ENCODE measurements at regions not wholly inside any gene's neighbourhood (a gene's known extent, or its start where the extent isn't known, plus 50 kb on each side); places are given as distances from the start of the nearest gene placed in this dataset.

DNA sequence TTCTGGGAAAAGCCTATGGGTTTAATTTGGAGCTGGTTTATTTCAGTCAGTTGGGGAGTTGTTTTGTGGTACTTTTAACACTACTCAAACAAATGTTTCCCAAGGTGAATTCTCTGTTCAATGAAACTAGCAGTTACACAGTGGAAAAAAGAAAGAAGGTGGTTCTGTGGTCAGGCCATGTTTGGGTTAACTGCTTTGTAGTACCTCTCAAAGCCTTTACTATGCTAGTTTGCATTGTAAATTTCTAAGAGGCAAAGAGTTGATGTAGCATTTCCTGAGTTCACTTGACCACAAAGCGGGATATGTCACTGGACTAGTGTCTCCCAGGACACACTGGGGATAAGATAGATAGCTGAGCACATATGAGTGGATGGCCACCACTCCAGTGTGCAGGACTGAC is 145.4 kb downstream of the KIF20B start:
- Histone ChIP-seq H2AK5ac (ENCODE audit: low read depth, low read length) (no peak overlapping the region), H3K4ac (ENCODE audit: low read length) (no peak overlapping the region), H4K8ac (ENCODE audit: low read depth, low read length) (no peak overlapping the region), H3K9ac (ENCODE audit: low read depth, low read length, poor library complexity) (no peak overlapping the region), H2BK12ac (ENCODE audit: low read length) (no peak overlapping the region), H2BK120ac (ENCODE audit: low read depth, low read length) (no peak overlapping the region), H3K4me3 (ENCODE audit: low read length in 2 of 2) (no peak overlapping the region), H3K23ac (ENCODE audit: low read depth, low read length, poor library complexity) (no peak overlapping the region), H3K14ac (ENCODE audit: low read length) (no peak overlapping the region), H3K9me3 (replicated peaks in 1 of 2; ENCODE audit: control insufficient read depth in 2 of 2, insufficient read depth in 1 of 2, low read depth in 1 of 2, low read length in 2 of 2) (no peaks in the 10 kb centered on the region), H3K18ac (ENCODE audit: low read length) (no peak overlapping the region), H3K36me3 (replicated peaks in 1 of 2; ENCODE audit: control insufficient read depth in 2 of 2, insufficient read depth in 2 of 2, low read length in 2 of 2) (no peaks in the 10 kb centered on the region), H3K4me2 (ENCODE audit: insufficient read depth, low read length, poor library complexity, severe bottlenecking) (no peak overlapping the region), H3K4me1 (ENCODE audit: control insufficient read depth in 2 of 2, insufficient read depth in 1 of 2, low read depth in 1 of 2, low read length in 2 of 2) (no peaks in the 10 kb centered on the region), H4K91ac (ENCODE audit: low read depth, low read length, poor library complexity) (no peak overlapping the region), H3K79me1 (ENCODE audit: low read depth, low read length) (no peaks in the 10 kb centered on the region), H2BK5ac (ENCODE audit: low read length) (no peak overlapping the region), H3K27ac (replicated peaks; ENCODE audit: low read length) (no peak overlapping the region), H3K27me3 (ENCODE audit: control insufficient read depth in 3 of 3, insufficient read depth in 3 of 3, low read depth in 1 of 3, low read length in 3 of 3) (no peaks in the 10 kb centered on the region), H2AFZ (ENCODE audit: low read length) (no peak overlapping the region), H2BK15ac (ENCODE audit: low read length) (no peak overlapping the region)
- WGBS, 2 donors (ENCODE audit: extremely low coverage in 2 of 2, insufficient read length in 2 of 2, insufficient replicate concordance in 1 of 2) = no CpG with 5 or more reads among the region's 1 CpG
- DNase-seq (ENCODE audit: low spot score) = no peak

DNA sequence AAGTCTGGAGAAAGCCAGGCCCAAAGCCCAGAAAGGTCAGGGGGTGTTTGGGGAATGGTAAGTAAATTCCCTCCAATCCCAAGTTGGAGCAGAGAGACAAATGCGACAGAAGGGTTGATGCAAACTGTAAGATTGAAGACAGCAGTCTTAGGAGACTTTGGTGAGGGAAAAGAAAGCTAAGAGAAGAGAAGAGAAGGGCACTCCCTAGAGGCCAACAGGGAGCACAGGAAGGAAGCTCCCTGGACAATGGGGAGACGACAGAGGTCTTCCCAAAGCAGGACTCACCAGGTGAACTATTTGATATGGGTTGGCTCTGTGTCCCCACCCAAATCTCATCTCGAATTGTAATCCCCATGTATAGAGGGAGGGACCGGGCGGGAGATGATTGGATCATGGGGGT is 151.5 kb downstream of the KIF20B start:
- no peak overlapping the region for H2BK12ac ChIP-seq (ENCODE audit: low read length)
- H3K27ac ChIP-seq (replicated peaks; ENCODE audit: low read length) = no peak overlapping the region
- no peak overlapping the region for H2AK5ac ChIP-seq (ENCODE audit: low read depth, low read length)
- no peaks in the 10 kb centered on the region for H3K4me1 ChIP-seq (ENCODE audit: control insufficient read depth in 2 of 2, insufficient read depth in 1 of 2, low read depth in 1 of 2, low read length in 2 of 2)
- no peak for DNase-seq (ENCODE audit: low spot score)
- H3K14ac ChIP-seq (ENCODE audit: low read length) = no peak overlapping the region
- no peak overlapping the region for H4K8ac ChIP-seq (ENCODE audit: low read depth, low read length)
- H2BK15ac ChIP-seq (ENCODE audit: low read length) = no peak overlapping the region
- H2BK120ac ChIP-seq (ENCODE audit: low read depth, low read length) = no peak overlapping the region
- H3K9me3 ChIP-seq (replicated peaks in 1 of 2; ENCODE audit: control insufficient read depth in 2 of 2, insufficient read depth in 1 of 2, low read depth in 1 of 2, low read length in 2 of 2) = no peaks in the 10 kb centered on the region
- H2AFZ ChIP-seq (ENCODE audit: low read length) = no peak overlapping the region
- no peak overlapping the region for H3K23ac ChIP-seq (ENCODE audit: low read depth, low read length, poor library complexity)
- no peaks in the 10 kb centered on the region for H3K36me3 ChIP-seq (replicated peaks in 1 of 2; ENCODE audit: control insufficient read depth in 2 of 2, insufficient read depth in 2 of 2, low read length in 2 of 2)
- H3K18ac ChIP-seq (ENCODE audit: low read length) = no peak overlapping the region
- H3K27me3 ChIP-seq (ENCODE audit: control insufficient read depth in 3 of 3, insufficient read depth in 3 of 3, low read depth in 1 of 3, low read length in 3 of 3) = no peaks in the 10 kb centered on the region
- H3K4ac ChIP-seq (ENCODE audit: low read length) = no peak overlapping the region
- H2BK5ac ChIP-seq (ENCODE audit: low read length) = no peak overlapping the region
- H3K4me3 ChIP-seq (ENCODE audit: low read length in 2 of 2) = no peak overlapping the region
- WGBS, 2 donors (ENCODE audit: extremely low coverage in 2 of 2, insufficient read length in 2 of 2, insufficient replicate concordance in 1 of 2) = no CpG with 5 or more reads among the region's 5 CpGs
- no peak overlapping the region for H3K9ac ChIP-seq (ENCODE audit: low read depth, low read length, poor library complexity)
- no peak overlapping the region for H3K4me2 ChIP-seq (ENCODE audit: insufficient read depth, low read length, poor library complexity, severe bottlenecking)
- H4K91ac ChIP-seq (ENCODE audit: low read depth, low read length, poor library complexity) = no peak overlapping the region
- no peaks in the 10 kb centered on the region for H3K79me1 ChIP-seq (ENCODE audit: low read depth, low read length)

DNA sequence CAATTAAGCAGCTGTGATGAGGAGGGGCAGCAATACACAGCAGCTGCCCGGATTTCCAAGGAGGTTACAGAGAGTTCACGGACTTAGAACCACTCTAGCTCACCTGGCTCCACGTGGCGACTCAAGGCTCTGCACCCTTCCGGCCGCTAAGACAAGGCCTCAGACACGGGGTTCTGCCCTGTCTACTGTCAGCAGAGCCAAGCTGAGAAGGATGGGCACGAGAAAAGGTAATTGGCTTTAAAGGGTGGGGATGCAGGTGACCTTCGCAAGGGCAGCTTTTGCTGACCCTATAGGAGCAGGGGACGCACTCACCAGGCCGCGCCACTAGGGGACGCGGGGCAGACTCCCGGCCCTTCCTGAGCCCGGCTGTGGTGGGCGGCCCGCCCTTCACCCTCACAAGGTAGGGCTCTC is 152.4 kb downstream of the KIF20B start:
- Histone ChIP-seq H2BK5ac (ENCODE audit: low read length) (no peak overlapping the region), H3K36me3 (replicated peaks in 1 of 2; ENCODE audit: control insufficient read depth in 2 of 2, insufficient read depth in 2 of 2, low read length in 2 of 2) (no peaks in the 10 kb centered on the region), H3K27me3 (ENCODE audit: control insufficient read depth in 3 of 3, insufficient read depth in 3 of 3, low read depth in 1 of 3, low read length in 3 of 3) (no peaks in the 10 kb centered on the region), H3K79me1 (ENCODE audit: low read depth, low read length) (no peaks in the 10 kb centered on the region), H3K9me3 (replicated peaks in 1 of 2; ENCODE audit: control insufficient read depth in 2 of 2, insufficient read depth in 1 of 2, low read depth in 1 of 2, low read length in 2 of 2) (no peaks in the 10 kb centered on the region), H3K27ac (replicated peaks; ENCODE audit: low read length) (no peak overlapping the region), H3K4me2 (ENCODE audit: insufficient read depth, low read length, poor library complexity, severe bottlenecking) (no peak overlapping the region), H3K23ac (ENCODE audit: low read depth, low read length, poor library complexity) (peak overlapping the region; percentile 47), H3K4me1 (ENCODE audit: control insufficient read depth in 2 of 2, insufficient read depth in 1 of 2, low read depth in 1 of 2, low read length in 2 of 2) (no peaks in the 10 kb centered on the region), H3K14ac (ENCODE audit: low read length) (no peak overlapping the region), H3K4ac (ENCODE audit: low read length) (no peak overlapping the region), H3K18ac (ENCODE audit: low read length) (no peak overlapping the region), H3K4me3 (ENCODE audit: low read length in 2 of 2) (no peak overlapping the region), H2AFZ (ENCODE audit: low read length) (no peak overlapping the region), H2AK5ac (ENCODE audit: low read depth, low read length) (no peak overlapping the region), H2BK120ac (ENCODE audit: low read depth, low read length) (no peak overlapping the region), H2BK15ac (ENCODE audit: low read length) (no peak overlapping the region), H4K91ac (ENCODE audit: low read depth, low read length, poor library complexity) (no peak overlapping the region), H4K8ac (ENCODE audit: low read depth, low read length) (no peak overlapping the region), H3K9ac (ENCODE audit: low read depth, low read length, poor library complexity) (no peak overlapping the region), H2BK12ac (ENCODE audit: low read length) (no peak overlapping the region)
- no CpG with 5 or more reads among the region's 18 CpGs for WGBS, 2 donors (ENCODE audit: extremely low coverage in 2 of 2, insufficient read length in 2 of 2, insufficient replicate concordance in 1 of 2)
- no peak for DNase-seq (ENCODE audit: low spot score)

DNA sequence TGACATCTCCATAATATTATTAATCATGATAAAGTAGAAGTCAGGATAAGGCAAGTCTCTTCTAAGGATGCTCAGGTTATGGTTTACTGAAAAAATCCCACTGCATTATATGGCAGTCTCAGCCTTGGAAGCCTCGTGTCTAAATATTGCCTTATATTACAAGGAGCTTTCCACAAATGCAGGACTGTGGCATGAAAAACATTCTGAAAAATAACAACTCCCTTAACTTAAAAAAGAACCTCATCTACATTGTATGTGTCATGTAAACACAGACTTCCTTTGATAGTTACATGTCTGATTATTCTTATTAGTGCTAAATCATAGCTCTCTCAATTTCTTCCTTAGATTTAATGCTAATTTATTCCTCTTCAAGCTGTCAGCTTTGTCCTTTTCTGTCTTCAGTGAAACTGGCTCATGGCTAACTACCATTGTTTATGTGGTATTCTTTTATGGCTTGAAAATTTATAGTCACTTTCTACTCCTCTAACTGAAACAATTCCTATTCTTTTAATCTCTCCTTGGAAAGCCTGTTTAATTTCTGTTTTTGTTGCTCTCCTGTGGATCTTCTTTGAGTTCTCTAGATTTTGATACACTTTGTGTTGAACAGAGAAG is 156.1 kb downstream of the KIF20B start:
- H3K4me2 ChIP-seq (ENCODE audit: insufficient read depth, low read length, poor library complexity, severe bottlenecking) = no peak overlapping the region
- no peak overlapping the region for H3K18ac ChIP-seq (ENCODE audit: low read length)
- no peak overlapping the region for H2BK5ac ChIP-seq (ENCODE audit: low read length)
- no peak overlapping the region for H3K4ac ChIP-seq (ENCODE audit: low read length)
- H3K14ac ChIP-seq (ENCODE audit: low read length) = no peak overlapping the region
- H3K79me1 ChIP-seq (ENCODE audit: low read depth, low read length) = no peaks in the 10 kb centered on the region
- no peaks in the 10 kb centered on the region for H3K27me3 ChIP-seq (ENCODE audit: control insufficient read depth in 3 of 3, insufficient read depth in 3 of 3, low read depth in 1 of 3, low read length in 3 of 3)
- H2BK120ac ChIP-seq (ENCODE audit: low read depth, low read length) = no peak overlapping the region
- no peaks in the 10 kb centered on the region for H3K4me1 ChIP-seq (ENCODE audit: control insufficient read depth in 2 of 2, insufficient read depth in 1 of 2, low read depth in 1 of 2, low read length in 2 of 2)
- WGBS, 2 donors (ENCODE audit: extremely low coverage in 2 of 2, insufficient read length in 2 of 2, insufficient replicate concordance in 1 of 2) = no CpG with 5 or more reads among the region's 1 CpG
- H2BK12ac ChIP-seq (ENCODE audit: low read length) = no peak overlapping the region
- H4K91ac ChIP-seq (ENCODE audit: low read depth, low read length, poor library complexity) = no peak overlapping the region
- no peaks in the 10 kb centered on the region for H3K9me3 ChIP-seq (replicated peaks in 1 of 2; ENCODE audit: control insufficient read depth in 2 of 2, insufficient read depth in 1 of 2, low read depth in 1 of 2, low read length in 2 of 2)
- H2AK5ac ChIP-seq (ENCODE audit: low read depth, low read length) = no peak overlapping the region
- DNase-seq (ENCODE audit: low spot score) = no peak
- no peak overlapping the region for H2AFZ ChIP-seq (ENCODE audit: low read length)
- no peak overlapping the region for H3K9ac ChIP-seq (ENCODE audit: low read depth, low read length, poor library complexity)
- H2BK15ac ChIP-seq (ENCODE audit: low read length) = no peak overlapping the region
- H3K23ac ChIP-seq (ENCODE audit: low read depth, low read length, poor library complexity) = no peak overlapping the region
- H3K36me3 ChIP-seq (replicated peaks in 1 of 2; ENCODE audit: control insufficient read depth in 2 of 2, insufficient read depth in 2 of 2, low read length in 2 of 2) = no peaks in the 10 kb centered on the region
- no peak overlapping the region for H4K8ac ChIP-seq (ENCODE audit: low read depth, low read length)
- H3K4me3 ChIP-seq (ENCODE audit: low read length in 2 of 2) = no peak overlapping the region
- no peak overlapping the region for H3K27ac ChIP-seq (replicated peaks; ENCODE audit: low read length)

All from neuronal stem cell (in vitro differentiated cells).